KBM-7 (cell line): ENCODE measurements at regions not wholly inside any gene's neighbourhood (a gene's known extent, or its start where the extent isn't known, plus 50 kb on each side); places are given as distances from the start of the nearest gene placed in this dataset.

Source experiments
- DNase-seq: peaks from one replicate; pipeline ENCODE4 v3.0.0-alpha.2; 2015
- in situ Hi-C: fragments of 300-500 bp; cut with MboI; formaldehyde crosslinking; loops from 2 replicates; pipeline ENCODE4 v1.14.3; 2020; ENCODE audit warnings: low sequenced_read_pairs, low pct_unique_long_range_greater_than_20kb, mixed read lengths

GRCh38 chr4:23235628-23236390 lies 543.1 kb downstream of the GBA3 start:
- in situ Hi-C loops: no loop called here
- DNase-seq: no peak

- no peak for DNase-seq
- in situ Hi-C loops: no loop called here
Observed at GRCh38 chr4:23234716-23235115, 542.0 kb downstream of the GBA3 start.

- no peak for DNase-seq
- in situ Hi-C loops: no loop called here
Observed at GRCh38 chr4:23234018-23234417, 541.3 kb downstream of the GBA3 start.

- DNase-seq: no peak
- in situ Hi-C loops: no loop called here
Observed at GRCh38 chr4:23233596-23233995, 540.9 kb downstream of the GBA3 start.

GRCh38 chr4:23232987-23233386 lies 540.2 kb downstream of the GBA3 start:
- no peak for DNase-seq
- in situ Hi-C loops: no loop called here

- in situ Hi-C loops: no loop called here
- no peak for DNase-seq
Observed at GRCh38 chr4:23225564-23225963, 532.8 kb downstream of the GBA3 start.

GRCh38 chr4:23224684-23225420 lies 532.1 kb downstream of the GBA3 start:
- in situ Hi-C loops: no loop called here
- no peak for DNase-seq

- DNase-seq: no peak
- in situ Hi-C loops: no loop called here
Observed at GRCh38 chr4:23220911-23221310, 528.2 kb downstream of the GBA3 start.

GRCh38 chr4:23219779-23220408 lies 527.2 kb downstream of the GBA3 start:
- in situ Hi-C loops: no loop called here
- DNase-seq: no peak

GRCh38 chr4:23213198-23213597 lies 520.5 kb downstream of the GBA3 start:
- no peak for DNase-seq
- in situ Hi-C loops: no loop called here

- no peak for DNase-seq
- in situ Hi-C loops: no loop called here
Observed at GRCh38 chr4:23212558-23212957, 519.8 kb downstream of the GBA3 start.

- DNase-seq: no peak
- in situ Hi-C loops: no loop called here
Observed at GRCh38 chr4:23207059-23207458, 514.3 kb downstream of the GBA3 start.

- no peak for DNase-seq
- in situ Hi-C loops: no loop called here
Observed at GRCh38 chr4:23202712-23203247, 510.0 kb downstream of the GBA3 start.

- no peak for DNase-seq
- in situ Hi-C loops: no loop called here
Observed at GRCh38 chr4:23194751-23195150, 502.0 kb downstream of the GBA3 start.

GRCh38 chr4:23174179-23174578 lies 481.4 kb downstream of the GBA3 start:
- in situ Hi-C loops: no loop called here
- DNase-seq: no peak

- DNase-seq: no peak
- in situ Hi-C loops: no loop called here
Observed at GRCh38 chr4:23171976-23172375, 479.2 kb downstream of the GBA3 start.

- DNase-seq: no peak
Observed at GRCh38 chr4:23169608-23170311, 477.0 kb downstream of the GBA3 start.

GRCh38 chr4:23166919-23167318 lies 474.2 kb downstream of the GBA3 start:
- in situ Hi-C loops: no loop called here
- no peak for DNase-seq

More at GRCh38 chr4:23169608-23170311, 477.0 kb downstream of the GBA3 start:
- in situ Hi-C loops: no loop called here

GRCh38 chr4:23166407-23166806 lies 473.7 kb downstream of the GBA3 start:
- no peak for DNase-seq
- in situ Hi-C loops: no loop called here
